Keratinocyte (primary cell): ENCODE measurements at regions not wholly inside any gene's neighbourhood (a gene's known extent, or its start where the extent isn't known, plus 50 kb on each side); places are given as distances from the start of the nearest gene placed in this dataset.

Experiments used
- CTCF ChIP-seq, 3 experiments: IDR thresholded peaks in 1 of 3; conservative IDR thresholded peaks in 1 of 3; optimal IDR thresholded peaks in 1 of 3; 2 replicates in 2 of 3; 3 replicates in 1 of 3; pipeline versions ENCODE3 to v1.5.1; 2011; ENCODE audit warnings: low read length in 3 of 3, mild to moderate bottlenecking in 3 of 3, moderate library complexity in 2 of 3, control low read depth in 1 of 3, inconsistent platforms in 1 of 3; ENCODE audit not compliant: insufficient read depth in 2 of 3; ENCODE audit errors: extremely low read depth in 1 of 3
- EZH2 ChIP-seq: IDR thresholded peaks from one replicate; pipeline ENCODE4 v1.6.1; 2012; ENCODE audit warnings: inconsistent platforms, mild to moderate bottlenecking, low read length, moderate library complexity

GRCh38 chr15:37359101-37359892 lies 258.9 kb upstream of the MEIS2 start:
- TF ChIP-seq CTCF (optimal IDR thresholded peaks at IDR 0.05 in 1 of 3, IDR thresholded peaks at IDR 0.05 in 1 of 3, conservative IDR thresholded peaks at IDR 0.05 in 1 of 3; ENCODE audit: extremely low read depth in 1 of 3, insufficient read depth in 2 of 3, low read length in 3 of 3): no peak
- TF ChIP-seq EZH2: no peak
